GM12874 (cell line): ENCODE measurements at regions not wholly inside any gene's neighbourhood (a gene's known extent, or its start where the extent isn't known, plus 50 kb on each side); places are given as distances from the start of the nearest gene placed in this dataset.

ENCODE experiments used
- TF ChIP-seq, protein P1 (sequence below): IDR thresholded peaks from 2 replicates; pipeline ENCODE4 v1.5.1; 2011; ENCODE audit warnings: low read depth, mild to moderate bottlenecking, control low read depth, low read length, moderate library complexity; ENCODE audit not compliant: insufficient read depth

DNA sequence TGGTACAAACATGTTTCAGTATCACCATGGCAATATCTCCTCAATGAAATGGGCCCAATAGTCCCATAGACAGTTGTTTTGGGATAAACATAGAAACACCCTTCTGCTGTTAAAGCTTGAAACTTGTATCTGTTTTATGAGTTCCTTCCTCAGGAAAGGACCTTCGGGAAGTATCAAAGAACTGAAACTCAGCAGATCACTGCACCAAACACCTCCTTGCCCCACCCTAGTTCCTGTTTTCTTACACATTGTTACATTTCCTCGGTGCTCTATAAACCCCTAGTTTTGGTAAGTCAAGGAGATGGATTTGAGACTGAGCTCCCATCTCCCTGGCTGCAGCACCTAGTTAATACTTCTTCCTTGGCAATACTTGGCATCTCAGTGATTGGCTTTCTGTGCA, 73.8 kb upstream of the ECI2 start:
- TF ChIP-seq, protein P1, sequence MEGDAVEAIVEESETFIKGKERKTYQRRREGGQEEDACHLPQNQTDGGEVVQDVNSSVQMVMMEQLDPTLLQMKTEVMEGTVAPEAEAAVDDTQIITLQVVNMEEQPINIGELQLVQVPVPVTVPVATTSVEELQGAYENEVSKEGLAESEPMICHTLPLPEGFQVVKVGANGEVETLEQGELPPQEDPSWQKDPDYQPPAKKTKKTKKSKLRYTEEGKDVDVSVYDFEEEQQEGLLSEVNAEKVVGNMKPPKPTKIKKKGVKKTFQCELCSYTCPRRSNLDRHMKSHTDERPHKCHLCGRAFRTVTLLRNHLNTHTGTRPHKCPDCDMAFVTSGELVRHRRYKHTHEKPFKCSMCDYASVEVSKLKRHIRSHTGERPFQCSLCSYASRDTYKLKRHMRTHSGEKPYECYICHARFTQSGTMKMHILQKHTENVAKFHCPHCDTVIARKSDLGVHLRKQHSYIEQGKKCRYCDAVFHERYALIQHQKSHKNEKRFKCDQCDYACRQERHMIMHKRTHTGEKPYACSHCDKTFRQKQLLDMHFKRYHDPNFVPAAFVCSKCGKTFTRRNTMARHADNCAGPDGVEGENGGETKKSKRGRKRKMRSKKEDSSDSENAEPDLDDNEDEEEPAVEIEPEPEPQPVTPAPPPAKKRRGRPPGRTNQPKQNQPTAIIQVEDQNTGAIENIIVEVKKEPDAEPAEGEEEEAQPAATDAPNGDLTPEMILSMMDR, result no peak

- TF ChIP-seq, protein P1, result no peak
Measured at GRCh38 chr6:4208158-4208557, 72.8 kb upstream of the ECI2 start.

- TF ChIP-seq, protein P1, result no peak
Measured at GRCh38 chr6:4192627-4193026, 57.3 kb upstream of the ECI2 start.

DNA sequence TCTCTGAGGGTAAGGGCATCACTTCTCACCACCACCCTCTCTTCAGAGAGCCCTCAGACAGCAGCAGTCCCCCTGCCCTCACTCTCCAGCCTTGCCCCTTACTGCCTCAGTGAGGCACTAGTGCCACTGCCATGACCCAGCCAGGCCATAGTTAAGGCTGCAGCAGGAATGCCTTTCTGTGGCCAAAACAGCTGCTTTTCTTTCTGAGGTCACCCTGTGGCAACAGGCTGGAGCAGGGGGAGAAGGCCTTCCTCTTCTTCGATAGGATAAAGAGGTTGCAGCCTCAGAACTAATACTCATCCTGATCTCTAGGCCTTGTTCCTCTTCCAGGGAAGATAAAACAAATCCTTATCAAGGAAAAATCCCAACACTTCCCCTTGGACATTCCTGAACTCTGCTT, 56.8 kb upstream of the ECI2 start:
- TF ChIP-seq, protein P1, result no peak

DNA sequence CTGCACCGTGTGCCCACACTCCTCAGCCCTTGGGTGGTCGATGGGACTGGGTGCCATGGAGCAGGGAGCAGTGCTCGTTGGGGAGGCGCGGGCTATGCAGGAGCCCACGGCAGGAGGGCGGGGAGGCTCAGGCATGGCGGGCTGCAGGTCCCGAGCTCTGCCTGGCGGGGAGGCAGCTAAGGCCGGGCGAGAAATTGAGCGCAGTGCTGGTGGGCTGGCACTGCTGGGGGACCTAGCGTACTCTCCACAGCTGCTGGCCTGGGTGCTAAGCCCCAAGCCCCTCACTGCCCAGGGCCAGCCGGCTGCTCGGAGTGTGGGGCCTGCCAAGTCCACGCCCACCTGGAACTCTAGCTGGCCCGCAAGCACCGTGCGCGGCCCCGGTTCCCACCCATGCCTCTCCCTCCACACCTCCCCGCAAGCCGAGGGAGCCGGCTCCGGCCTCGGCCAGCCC, 55.9 kb upstream of the ECI2 start:
- TF ChIP-seq, protein P1, result no peak

DNA sequence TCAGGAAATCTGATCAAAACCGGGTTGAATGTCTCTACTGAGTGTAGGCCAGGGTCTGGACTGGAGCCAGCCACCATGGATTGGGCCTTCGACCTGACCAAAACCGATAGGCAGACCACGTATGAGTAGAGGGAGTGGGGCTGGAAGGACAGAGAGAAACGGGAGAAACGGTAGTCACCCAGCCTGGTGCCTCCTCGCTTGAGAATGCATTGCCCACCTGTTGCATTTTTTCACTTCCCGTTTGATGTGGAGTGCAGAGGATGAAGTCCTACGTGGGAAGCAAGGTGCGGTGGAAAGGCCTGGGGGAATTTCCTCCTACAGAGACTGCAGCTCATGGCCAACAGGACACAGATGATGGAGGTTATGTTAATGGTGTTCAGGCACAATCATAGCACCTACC, 53.9 kb upstream of the ECI2 start:
- TF ChIP-seq, protein P1, result no peak

DNA sequence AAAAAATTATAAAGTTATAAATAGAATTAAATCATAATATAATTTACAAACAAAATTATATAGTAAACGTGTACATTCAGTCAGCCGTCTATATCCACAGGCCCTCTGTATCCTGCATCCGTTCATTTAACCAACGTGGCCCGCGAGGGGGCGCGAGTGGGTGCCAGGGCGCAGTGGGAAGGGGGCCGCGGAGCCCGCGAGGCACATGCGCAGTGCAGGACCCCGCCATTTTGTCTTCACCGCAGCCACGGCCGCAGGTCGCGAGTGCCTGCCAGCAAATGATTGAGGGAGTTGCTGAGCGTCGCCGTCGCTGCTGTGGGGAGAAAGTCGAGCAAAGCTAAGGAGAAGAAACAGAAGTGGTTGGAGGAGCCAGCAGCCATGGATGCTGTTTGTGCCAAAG, 53.4 kb upstream of the ECI2 start:
- TF ChIP-seq, protein P1, result no peak

DNA sequence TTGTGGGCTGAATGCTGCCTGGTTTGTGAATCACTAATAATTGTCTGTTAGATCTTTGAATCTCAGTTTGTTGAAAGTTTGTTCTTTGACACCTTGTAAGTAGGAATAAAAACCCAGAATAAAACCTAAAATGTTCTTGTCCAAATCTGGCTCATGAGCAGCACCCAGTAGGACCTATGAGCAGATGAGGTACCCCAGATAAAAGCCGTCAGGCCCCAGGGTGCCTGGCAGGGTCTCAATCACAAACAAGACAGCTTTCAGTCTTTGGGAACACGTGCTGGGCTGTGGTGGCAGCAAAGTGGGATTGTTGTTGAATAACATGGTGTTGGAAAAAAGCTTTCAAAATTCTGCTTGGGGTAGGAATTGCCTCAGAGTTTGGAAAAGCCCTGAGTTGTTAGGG, 52.1 kb upstream of the ECI2 start:
- TF ChIP-seq, protein P1, result no peak
